GM10266 (cell line): ENCODE measurements at regions not wholly inside any gene's neighbourhood (a gene's known extent, or its start where the extent isn't known, plus 50 kb on each side); places are given as distances from the start of the nearest gene placed in this dataset.
A peak's percentile ranks its signal among the peaks of the same experiment; 100 is the strongest.

Source experiments
- DNase-seq: peaks from one replicate; pipeline ENCODE4 v3.0.0; 2012; ENCODE audit errors: extremely low spot score
- TF ChIP-seq, protein P1 (sequence below): IDR thresholded peaks from 2 replicates; pipeline ENCODE4 v1.5.1; 2012; ENCODE audit warnings: mild to moderate bottlenecking, low read depth; ENCODE audit not compliant: control insufficient read depth, insufficient read depth; ENCODE audit errors: missing control alignments

DNA sequence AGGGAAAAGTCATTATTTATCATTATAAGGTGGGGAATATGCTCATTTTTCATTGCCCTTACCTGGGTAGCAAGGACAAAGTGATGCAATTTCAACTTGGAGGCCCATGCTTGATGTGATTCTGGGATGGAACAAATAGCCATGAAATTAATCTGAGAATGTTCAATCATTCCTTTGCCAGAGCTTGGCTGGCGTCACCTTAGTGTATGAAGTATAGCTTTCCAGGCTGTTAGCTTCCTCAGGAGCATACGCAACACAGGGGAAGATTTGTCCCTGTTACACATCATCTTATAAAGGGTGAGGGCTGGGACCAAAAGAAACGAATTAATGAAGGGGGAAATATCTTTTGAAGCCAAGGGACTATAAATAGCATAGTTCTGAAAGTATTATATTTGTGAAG, 91.4 kb upstream of the DEPDC1 start:
- no peak for DNase-seq
- TF ChIP-seq, protein P1, sequence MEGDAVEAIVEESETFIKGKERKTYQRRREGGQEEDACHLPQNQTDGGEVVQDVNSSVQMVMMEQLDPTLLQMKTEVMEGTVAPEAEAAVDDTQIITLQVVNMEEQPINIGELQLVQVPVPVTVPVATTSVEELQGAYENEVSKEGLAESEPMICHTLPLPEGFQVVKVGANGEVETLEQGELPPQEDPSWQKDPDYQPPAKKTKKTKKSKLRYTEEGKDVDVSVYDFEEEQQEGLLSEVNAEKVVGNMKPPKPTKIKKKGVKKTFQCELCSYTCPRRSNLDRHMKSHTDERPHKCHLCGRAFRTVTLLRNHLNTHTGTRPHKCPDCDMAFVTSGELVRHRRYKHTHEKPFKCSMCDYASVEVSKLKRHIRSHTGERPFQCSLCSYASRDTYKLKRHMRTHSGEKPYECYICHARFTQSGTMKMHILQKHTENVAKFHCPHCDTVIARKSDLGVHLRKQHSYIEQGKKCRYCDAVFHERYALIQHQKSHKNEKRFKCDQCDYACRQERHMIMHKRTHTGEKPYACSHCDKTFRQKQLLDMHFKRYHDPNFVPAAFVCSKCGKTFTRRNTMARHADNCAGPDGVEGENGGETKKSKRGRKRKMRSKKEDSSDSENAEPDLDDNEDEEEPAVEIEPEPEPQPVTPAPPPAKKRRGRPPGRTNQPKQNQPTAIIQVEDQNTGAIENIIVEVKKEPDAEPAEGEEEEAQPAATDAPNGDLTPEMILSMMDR, result no peak

DNA sequence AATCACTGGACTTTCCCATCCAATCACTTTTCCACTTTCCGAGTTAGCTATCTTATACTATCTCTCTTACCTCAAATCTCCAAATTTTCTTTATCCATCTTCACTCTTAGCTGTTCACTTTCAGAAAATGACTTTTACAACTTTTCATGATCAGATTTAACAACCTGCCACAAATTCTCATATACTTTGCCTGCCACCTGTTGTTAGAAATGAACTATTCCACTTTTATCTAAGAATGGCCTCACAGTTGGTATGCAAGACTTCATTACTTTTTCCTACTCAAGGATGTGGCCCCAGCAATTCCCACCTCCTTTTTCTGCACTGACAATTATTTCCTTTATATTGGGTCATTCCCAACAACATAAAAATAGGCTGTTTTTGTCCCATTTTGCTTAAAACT, 93.6 kb upstream of the DEPDC1 start:
- DNase-seq, result no peak
- TF ChIP-seq, protein P1, result no peak

DNA sequence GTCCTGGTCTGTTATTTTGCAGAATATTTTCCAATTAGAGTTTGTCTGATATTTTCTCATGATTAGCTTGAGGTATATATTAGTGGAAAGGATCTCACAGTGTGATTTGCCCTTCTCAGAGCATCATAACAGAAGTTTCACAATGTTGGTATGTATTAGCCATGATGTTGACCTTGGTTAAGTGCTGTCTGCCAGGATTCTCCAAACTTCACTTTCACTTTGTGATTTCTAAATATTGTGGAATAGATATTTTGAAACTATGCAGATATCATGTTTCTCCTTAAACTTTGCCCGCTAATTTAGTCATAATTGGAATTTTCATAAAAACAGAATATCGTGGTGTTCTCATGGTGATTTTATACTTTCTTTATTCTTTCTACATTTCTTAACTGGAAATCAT, 98.0 kb upstream of the DEPDC1 start:
- TF ChIP-seq, protein P1, result no peak
- no peak for DNase-seq

DNA sequence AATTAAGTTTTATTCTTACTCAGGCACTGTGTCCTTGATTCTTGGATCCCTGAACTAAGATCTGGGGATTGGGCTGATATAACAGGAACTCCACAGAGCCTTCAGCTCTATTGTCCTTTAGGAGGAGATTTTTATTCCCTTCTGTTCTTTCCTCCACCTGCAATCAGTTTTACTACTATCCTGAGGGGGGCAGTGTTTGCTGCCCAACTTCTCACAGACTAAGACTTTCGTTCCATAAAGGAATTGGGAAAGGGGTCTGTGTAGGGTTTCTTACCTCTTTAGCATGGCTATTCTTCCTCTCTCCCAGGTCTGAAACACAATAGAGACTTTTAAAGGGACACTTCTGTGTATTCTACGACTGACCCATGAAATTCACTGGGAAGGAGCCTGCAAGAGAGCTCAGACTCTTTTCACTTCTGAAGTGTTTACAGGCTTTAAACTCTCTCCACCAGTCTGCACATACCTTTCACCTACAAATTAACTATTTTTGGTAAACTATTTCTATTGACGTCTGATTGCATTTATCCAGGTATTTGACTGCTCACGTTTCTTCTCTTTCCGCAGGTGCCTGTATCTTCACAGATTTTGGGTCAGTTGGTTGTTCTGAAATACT, 103.3 kb upstream of the DEPDC1 start:
- TF ChIP-seq, protein P1, result peak; percentile 45
- DNase-seq, result peak; percentile 3

DNA sequence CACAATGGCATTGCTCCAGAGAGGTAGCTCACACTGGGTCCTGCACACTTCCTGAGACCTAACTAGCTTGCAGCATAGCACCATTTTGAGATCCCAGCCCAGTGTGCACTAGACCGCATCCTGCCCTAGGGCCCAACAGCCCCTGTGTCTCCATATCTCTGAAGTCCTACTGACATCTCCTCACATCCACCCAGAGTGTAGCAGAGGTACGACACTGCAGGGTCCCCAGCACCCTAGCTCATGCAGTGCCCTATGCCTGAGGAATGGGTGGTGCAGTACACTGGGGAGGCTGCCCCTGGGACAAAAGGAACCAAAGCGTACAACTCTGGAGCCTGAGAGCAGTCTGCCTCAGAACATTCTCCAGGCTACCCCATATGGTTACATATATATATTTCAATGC, 111.4 kb upstream of the DEPDC1 start:
- TF ChIP-seq, protein P1, result no peak
- DNase-seq, result no peak

DNA sequence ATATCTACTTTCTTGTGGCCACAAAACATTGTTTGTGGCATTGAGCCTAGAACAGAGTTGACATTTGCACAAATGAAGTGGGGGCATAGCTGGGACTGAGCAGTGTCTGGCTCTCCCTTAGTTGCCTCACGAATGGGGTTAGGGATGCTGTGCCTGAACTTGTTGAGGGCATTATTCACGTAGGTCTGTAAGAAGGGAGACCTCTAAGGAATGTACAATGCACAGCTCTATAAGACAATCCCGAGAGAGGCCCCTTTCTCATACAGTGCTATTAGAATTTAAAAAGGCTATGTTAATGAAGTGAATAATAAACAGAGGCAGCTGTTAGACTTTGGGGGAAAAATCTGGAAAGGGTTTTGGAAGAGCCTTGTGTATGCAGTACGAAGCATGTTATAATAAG, 118.4 kb upstream of the DEPDC1 start:
- TF ChIP-seq, protein P1, result no peak
- no peak for DNase-seq

DNA sequence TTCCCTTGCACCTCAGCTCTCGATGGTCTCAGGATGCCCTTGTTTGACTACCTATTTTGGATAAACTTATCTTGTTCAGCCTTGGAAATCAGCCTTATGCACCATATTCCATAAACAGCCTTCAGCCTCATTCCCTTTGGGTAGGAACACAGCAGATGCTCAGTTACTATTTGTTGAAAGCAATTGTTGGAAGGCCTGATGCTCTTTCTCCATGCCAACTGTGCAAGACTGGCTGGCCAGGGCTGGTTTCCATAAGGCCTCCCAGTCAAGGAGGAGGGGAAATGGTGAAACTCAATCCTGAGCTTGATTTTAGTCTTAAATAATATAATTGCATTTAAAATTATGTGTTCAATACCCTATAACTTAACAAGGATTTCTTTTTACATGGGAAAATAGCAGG, 121.1 kb upstream of the DEPDC1 start:
- DNase-seq, result no peak

More for the DNA sequence above, 121.1 kb upstream of the DEPDC1 start:
- TF ChIP-seq, protein P1, result no peak
